ENCODE measurements at regions not wholly inside any gene's neighbourhood (a gene's known extent, or its start where the extent isn't known, plus 50 kb on each side); places are given as distances from the start of the nearest gene placed in this dataset.

- TF ChIP-seq, protein P1, sequence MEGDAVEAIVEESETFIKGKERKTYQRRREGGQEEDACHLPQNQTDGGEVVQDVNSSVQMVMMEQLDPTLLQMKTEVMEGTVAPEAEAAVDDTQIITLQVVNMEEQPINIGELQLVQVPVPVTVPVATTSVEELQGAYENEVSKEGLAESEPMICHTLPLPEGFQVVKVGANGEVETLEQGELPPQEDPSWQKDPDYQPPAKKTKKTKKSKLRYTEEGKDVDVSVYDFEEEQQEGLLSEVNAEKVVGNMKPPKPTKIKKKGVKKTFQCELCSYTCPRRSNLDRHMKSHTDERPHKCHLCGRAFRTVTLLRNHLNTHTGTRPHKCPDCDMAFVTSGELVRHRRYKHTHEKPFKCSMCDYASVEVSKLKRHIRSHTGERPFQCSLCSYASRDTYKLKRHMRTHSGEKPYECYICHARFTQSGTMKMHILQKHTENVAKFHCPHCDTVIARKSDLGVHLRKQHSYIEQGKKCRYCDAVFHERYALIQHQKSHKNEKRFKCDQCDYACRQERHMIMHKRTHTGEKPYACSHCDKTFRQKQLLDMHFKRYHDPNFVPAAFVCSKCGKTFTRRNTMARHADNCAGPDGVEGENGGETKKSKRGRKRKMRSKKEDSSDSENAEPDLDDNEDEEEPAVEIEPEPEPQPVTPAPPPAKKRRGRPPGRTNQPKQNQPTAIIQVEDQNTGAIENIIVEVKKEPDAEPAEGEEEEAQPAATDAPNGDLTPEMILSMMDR (IDR thresholded peaks at IDR 0.05 in 2 of 3, conservative IDR thresholded peaks at IDR 0.05 in 1 of 3; ENCODE audit: control insufficient read depth in 2 of 3, extremely low read depth in 1 of 3, insufficient read depth in 1 of 3, low read depth in 3 of 3, low read length in 3 of 3), result no peak
- TF ChIP-seq TAF1 (IDR thresholded peaks at IDR 0.05; ENCODE audit: borderline replicate concordance, low read depth, low read length), result no peak
- no peak for TF ChIP-seq MYC (IDR thresholded peaks at IDR 0.05; ENCODE audit: insufficient read depth, insufficient read length, insufficient replicate concordance, low read length, severe bottlenecking)
- no peak for TF ChIP-seq POLR2AphosphoS5 (IDR thresholded peaks at IDR 0.05; ENCODE audit: low read length)
- TF ChIP-seq E2F4 (IDR thresholded peaks at IDR 0.05; ENCODE audit: low read depth, low read length), result no peak
- no peak for TF ChIP-seq CBX5 (IDR thresholded peaks at IDR 0.05; ENCODE audit: low read depth)
- no peak for TF ChIP-seq SIX5 (IDR thresholded peaks at IDR 0.05; ENCODE audit: low read depth, low read length, severe bottlenecking)
- TF ChIP-seq ZNF24 (IDR thresholded peaks at IDR 0.05), result no peak
- no peak for TF ChIP-seq POLR2AphosphoS2 (IDR thresholded peaks at IDR 0.05; ENCODE audit: low read depth, low read length)
- no peak for TF ChIP-seq RFX5 (IDR thresholded peaks at IDR 0.05; ENCODE audit: low read depth, low read length)
These were observed 94.7 kb downstream of the SMIM20 start for GRCh38 chr4:26008737-26009136.
